ENCODE measurements at regions not wholly inside any gene's neighbourhood (a gene's known extent, or its start where the extent isn't known, plus 50 kb on each side); places are given as distances from the start of the nearest gene placed in this dataset.
"Not testable (repeated sequence)": the region's sequence is repeated elsewhere in the genome, so short reads cannot be mapped to it uniquely, and the experiment has no call there.

DNA sequence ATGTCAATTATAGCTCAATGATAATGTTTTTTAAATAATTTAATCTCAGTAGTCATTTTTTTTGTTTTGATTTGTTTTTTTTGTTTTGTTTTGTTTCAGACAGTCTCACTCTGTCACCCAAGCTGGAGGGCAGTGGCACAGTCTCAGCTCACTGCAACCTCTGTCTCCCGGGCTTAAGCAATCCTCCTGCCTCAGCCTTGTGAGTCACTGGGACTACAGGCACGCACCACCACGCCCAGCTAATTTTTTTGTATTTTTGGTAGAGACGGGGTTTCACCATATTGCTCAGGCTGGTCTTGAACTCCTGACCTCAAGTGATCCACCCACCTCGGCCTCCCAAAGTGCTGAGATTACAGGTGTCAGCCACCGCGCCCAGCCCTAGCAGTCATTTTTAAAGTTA lies 60.6 kb upstream of the RTL6 start:
- H3K36me3 Mint-ChIP-seq (ENCODE audit: low read depth); H3K9me3 Mint-ChIP-seq; H3K27ac Mint-ChIP-seq; H3K4me3 Mint-ChIP-seq; H3K4me1 Mint-ChIP-seq; ATAC-seq; H3K27me3 Mint-ChIP-seq; DNase-seq: not testable (repeated sequence)

GRCh38 chr22:44557872-44558271 lies 59.8 kb upstream of the RTL6 start:
- not testable (repeated sequence) for DNase-seq; H3K36me3 Mint-ChIP-seq (ENCODE audit: low read depth); H3K9me3 Mint-ChIP-seq; H3K27ac Mint-ChIP-seq; ATAC-seq; H3K4me1 Mint-ChIP-seq; H3K4me3 Mint-ChIP-seq; H3K27me3 Mint-ChIP-seq

DNA sequence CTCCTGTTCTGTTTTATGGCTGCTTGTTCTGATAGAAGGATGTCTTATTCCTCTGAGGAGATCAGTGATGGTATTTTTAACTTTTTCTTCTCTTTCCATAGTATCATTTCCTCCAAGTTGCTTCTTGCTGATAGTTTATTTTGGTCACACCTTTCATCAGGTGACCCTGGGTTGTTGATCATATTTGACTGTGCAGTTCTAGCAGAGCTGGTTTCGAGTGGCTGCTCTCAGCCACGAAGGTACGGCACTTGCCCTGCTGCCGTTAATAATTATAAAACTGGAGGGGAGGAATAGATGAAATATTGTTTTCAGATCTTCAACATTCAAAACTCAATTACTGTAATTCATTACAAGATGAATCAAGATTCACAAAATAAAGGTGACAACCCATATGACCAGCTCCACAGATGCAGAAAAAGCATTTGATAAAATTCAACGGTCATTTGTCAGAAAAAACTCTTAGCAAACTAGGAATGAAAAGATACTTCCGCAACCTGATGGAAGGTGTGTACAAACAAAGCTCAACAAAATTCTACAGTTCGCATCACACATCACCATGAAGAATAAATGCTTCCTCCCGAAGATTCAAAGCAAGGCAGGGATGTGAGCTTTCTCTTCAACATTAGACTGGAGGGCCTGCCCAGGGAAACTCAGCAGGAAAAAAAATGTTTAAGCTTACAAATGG lies 59.2 kb upstream of the RTL6 start:
- ATAC-seq (no peak), DNase-seq (no peak)
- no peak overlapping the region for H3K4me3 Mint-ChIP-seq
- no peaks in the 10 kb centered on the region for H3K36me3 Mint-ChIP-seq (ENCODE audit: low read depth)
- no peak overlapping the region for H3K27ac Mint-ChIP-seq
- no peaks in the 10 kb centered on the region for H3K9me3 Mint-ChIP-seq
- H3K4me1 Mint-ChIP-seq = no peaks in the 10 kb centered on the region
- peaks cover 5% of the 10 kb centered on the region for H3K27me3 Mint-ChIP-seq

- Mint-ChIP-seq H3K27me3 (peaks cover 5% of the 10 kb centered on the region), H3K27ac (no peak overlapping the region), H3K36me3 (ENCODE audit: low read depth) (no peaks in the 10 kb centered on the region), H3K4me3 (no peak overlapping the region), H3K9me3 (no peaks in the 10 kb centered on the region), H3K4me1 (peaks cover 13% of the 10 kb centered on the region)
- DNase-seq (no peak), ATAC-seq (no peak)
Observed at GRCh38 chr22:44555597-44555996, 57.6 kb upstream of the RTL6 start.

DNA sequence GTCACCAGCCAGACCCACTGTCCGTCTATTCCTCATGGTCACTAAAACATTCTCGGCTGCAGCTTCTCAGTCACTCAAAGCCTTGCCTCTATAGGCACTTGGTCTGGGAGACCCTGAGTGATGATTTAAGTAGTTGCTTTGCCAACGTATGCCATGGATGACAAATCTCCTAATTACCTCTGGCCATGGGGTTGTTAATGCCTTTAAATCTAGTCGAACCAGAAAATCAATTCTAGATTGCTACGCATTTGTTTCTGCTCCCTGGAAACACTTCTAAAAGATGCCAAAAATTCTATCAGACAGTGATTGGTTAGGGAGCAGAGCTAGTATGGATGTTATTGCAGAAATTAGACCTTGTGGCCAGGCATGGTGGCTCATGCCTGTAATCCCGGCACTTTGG lies 57.0 kb upstream of the RTL6 start:
- Mint-ChIP-seq H3K4me3 (no peak overlapping the region), H3K4me1 (peaks cover 13% of the 10 kb centered on the region), H3K36me3 (ENCODE audit: low read depth) (no peaks in the 10 kb centered on the region), H3K27me3 (peaks cover 5% of the 10 kb centered on the region), H3K9me3 (no peaks in the 10 kb centered on the region), H3K27ac (no peak overlapping the region)
- ATAC-seq = no peak
- DNase-seq = no peak

DNA sequence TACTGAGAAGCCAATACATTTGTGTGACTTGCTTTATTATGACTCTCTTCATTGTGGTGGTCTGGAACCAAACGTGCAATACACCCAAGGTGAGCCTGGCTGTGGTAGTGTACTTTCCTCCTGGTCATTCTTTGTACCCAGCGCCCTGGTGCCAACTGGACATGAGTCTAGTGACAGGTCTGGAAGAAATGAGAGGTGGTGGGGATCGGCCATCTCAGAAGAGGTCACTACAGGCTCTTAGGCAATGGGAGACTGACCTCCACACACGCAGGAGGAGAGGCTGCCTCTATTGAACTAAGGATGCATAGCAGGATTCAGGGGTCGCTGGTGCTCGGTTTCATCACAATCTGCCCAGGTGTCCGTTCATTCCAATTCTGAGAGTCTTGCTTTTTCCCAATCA lies 56.4 kb upstream of the RTL6 start:
- Mint-ChIP-seq H3K36me3 (ENCODE audit: low read depth) (no peaks in the 10 kb centered on the region), H3K27ac (no peak overlapping the region), H3K27me3 (peaks cover 5% of the 10 kb centered on the region), H3K4me1 (peaks cover 13% of the 10 kb centered on the region), H3K9me3 (no peaks in the 10 kb centered on the region), H3K4me3 (no peak overlapping the region)
- no peak for DNase-seq
- no peak for ATAC-seq

DNA sequence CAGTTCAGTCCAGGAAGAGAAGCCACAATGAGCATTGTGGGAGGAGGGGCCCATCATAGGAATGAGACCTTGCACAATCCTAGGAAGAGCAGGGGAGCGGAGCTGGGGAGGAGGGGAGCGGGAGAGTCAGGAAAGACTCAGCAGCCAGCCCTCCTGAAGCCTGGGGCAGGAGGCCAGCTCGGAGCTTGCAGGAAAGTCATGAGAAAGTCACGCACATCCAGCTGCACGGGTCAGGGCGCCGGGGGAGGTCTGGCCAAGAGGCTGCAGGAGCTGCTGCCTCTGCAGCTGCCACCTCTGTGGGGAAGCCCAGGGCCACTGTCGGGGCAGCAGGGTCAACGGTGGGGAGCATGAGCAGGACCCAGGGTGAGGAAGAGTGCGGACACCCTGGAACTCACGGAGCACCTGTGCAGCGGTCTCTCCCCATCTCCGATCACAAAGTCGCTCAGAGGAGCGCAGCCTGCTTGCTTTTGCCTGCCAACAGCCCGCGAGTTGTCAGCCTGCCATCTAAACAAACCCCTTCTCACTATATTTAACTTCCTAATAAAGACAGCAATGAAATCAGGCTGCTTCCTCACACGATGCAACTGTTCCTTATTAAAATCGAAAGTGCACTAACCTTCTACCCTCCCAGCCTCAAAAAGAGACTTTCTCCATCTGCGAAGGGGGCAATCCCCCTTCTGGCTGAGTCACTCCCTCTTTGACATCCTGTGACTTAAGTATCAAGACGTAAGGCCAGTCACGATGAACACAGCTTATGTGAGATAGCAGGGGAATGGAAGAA lies 52.9 kb upstream of the RTL6 start:
- H3K4me3 Mint-ChIP-seq = peak overlapping the region; percentile 22
- DNase-seq = peak; percentile 22
- peak overlapping the region; percentile 20 for H3K27ac Mint-ChIP-seq
- ATAC-seq = peak; percentile 98
- H3K4me1 Mint-ChIP-seq = peaks cover 13% of the 10 kb centered on the region
- no peaks in the 10 kb centered on the region for H3K9me3 Mint-ChIP-seq
- H3K27me3 Mint-ChIP-seq = peaks cover 5% of the 10 kb centered on the region
- no peaks in the 10 kb centered on the region for H3K36me3 Mint-ChIP-seq (ENCODE audit: low read depth)

GRCh38 chr22:44549701-44550100 lies 51.7 kb upstream of the RTL6 start:
- no peaks in the 10 kb centered on the region for H3K9me3 Mint-ChIP-seq
- no peaks in the 10 kb centered on the region for H3K36me3 Mint-ChIP-seq (ENCODE audit: low read depth)
- no peak overlapping the region for H3K4me3 Mint-ChIP-seq
- ATAC-seq = no peak
- H3K4me1 Mint-ChIP-seq = peaks cover 13% of the 10 kb centered on the region
- no peaks in the 10 kb centered on the region for H3K27me3 Mint-ChIP-seq
- DNase-seq = no peak
- H3K27ac Mint-ChIP-seq = no peak overlapping the region

DNA sequence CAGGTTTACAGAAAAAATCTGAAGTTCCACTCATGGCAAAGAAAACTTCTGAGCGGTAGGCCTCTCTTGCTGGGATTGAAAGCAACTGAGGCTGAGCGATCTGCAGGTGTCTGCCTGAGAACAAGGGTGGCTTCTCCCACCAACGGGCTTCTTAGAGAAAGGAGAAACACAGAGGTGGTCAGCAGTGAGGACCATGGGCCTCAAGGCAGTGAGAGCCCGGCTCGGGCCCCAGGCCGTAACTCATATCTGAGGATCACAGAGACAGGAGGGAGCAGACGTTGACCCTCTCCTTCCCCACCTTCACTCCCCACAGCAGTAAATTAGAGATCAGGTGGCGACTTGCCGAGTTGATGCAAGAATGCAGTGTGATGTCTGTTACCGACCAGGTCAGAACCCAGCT lies 50.9 kb upstream of the RTL6 start:
- H3K4me1 Mint-ChIP-seq = peaks cover 13% of the 10 kb centered on the region
- H3K9me3 Mint-ChIP-seq = no peaks in the 10 kb centered on the region
- H3K36me3 Mint-ChIP-seq (ENCODE audit: low read depth) = no peaks in the 10 kb centered on the region
- H3K27ac Mint-ChIP-seq = no peak overlapping the region
- no peak overlapping the region for H3K4me3 Mint-ChIP-seq
- H3K27me3 Mint-ChIP-seq = peaks cover 2% of the 10 kb centered on the region
- ATAC-seq (no peak), DNase-seq (no peak)

All from activated naive CD8-positive, alpha-beta T cell treated with anti-CD3 and anti-CD28 coated beads, Interleukin-2, amount 50 U/mL, for 24 hours (primary cell).